B cell (primary cell): ENCODE measurements at regions not wholly inside any gene's neighbourhood (a gene's known extent, or its start where the extent isn't known, plus 50 kb on each side); places are given as distances from the start of the nearest gene placed in this dataset.

ENCODE experiments used
- ATAC-seq: fragments of 200-7000 bp; cut with Tn5 transposase; one replicate; pipeline ENCODE4 v1.10.0; 2021; ENCODE audit warnings: low read depth, mild to moderate bottlenecking, moderate number of reproducible peaks, moderate library complexity
- CTCF ChIA-PET: fragments of 350-600 bp; sonication (Branson Sonifier 250); formaldehyde crosslinking; loops from one replicate; lab custom pipeline; 2021; ENCODE audit warnings: antibody characterized with exemption, inconsistent platforms; lab: Charles Lee
- POLR2A ChIA-PET: fragments of 350-600 bp; sonication (Branson Sonifier 250); formaldehyde crosslinking; loops from one replicate; lab custom pipeline; 2021; ENCODE audit warnings: antibody characterized with exemption; lab: Charles Lee
- DNase-seq: peaks from one replicate; pipeline ENCODE4 v3.0.0; 2013
- H2AFZ ChIP-seq: 2 replicates; pipeline ENCODE4 v1.6.1; 2012; ENCODE audit warnings: mild to moderate bottlenecking, low read depth, low read length; ENCODE audit not compliant: insufficient read depth, poor library complexity, severe bottlenecking
- H3K27ac ChIP-seq, 2 donors: 1 replicate in 1 of 2; 2 replicates in 1 of 2; pipeline ENCODE4 v1.5.1; 2012 to 2013; ENCODE audit warnings: low read length in 2 of 2, mild to moderate bottlenecking in 2 of 2, moderate library complexity in 1 of 2
- H3K27me3 ChIP-seq, 4 experiments: fragments of 200-600 bp in 1 of 4; sonication (generic) in 1 of 4; replicated peaks in 1 of 4; 1 replicate in 2 of 4; 2 replicates in 2 of 4; pipeline versions ENCODE4 v1.6.1 to v1.7.0; 2013 to 2016; ENCODE audit warnings: low read length in 3 of 4, mild to moderate bottlenecking in 2 of 4, mixed read lengths in 1 of 4, moderate library complexity in 1 of 4; ENCODE audit not compliant: insufficient read depth in 4 of 4, control insufficient read depth in 3 of 4; ENCODE audit errors: control extremely low read depth in 1 of 4
- H3K36me3 ChIP-seq, 2 experiments: replicated peaks in 1 of 2; 1 replicate in 1 of 2; 2 replicates in 1 of 2; pipeline versions ENCODE4 v1.6.1 to v1.7.1; 2013; ENCODE audit warnings: low read length in 1 of 2; ENCODE audit not compliant: insufficient read depth in 2 of 2, control insufficient read depth in 1 of 2; ENCODE audit errors: control extremely low read depth in 1 of 2, extremely low read depth in 1 of 2
- H3K4me1 ChIP-seq, 2 donors: fragments of 200-600 bp in 1 of 2; sonication (generic) in 1 of 2; 1 replicate in 1 of 2; 2 replicates in 1 of 2; pipeline versions ENCODE4 v1.5.1 to v1.6.1; 2013 to 2017; ENCODE audit warnings: low read length in 2 of 2; ENCODE audit not compliant: control insufficient read depth in 2 of 2, insufficient read depth in 2 of 2
- H3K4me2 ChIP-seq: replicated peaks from 2 replicates; pipeline ENCODE3; 2012; ENCODE audit warnings: mild to moderate bottlenecking, low read depth, low read length; ENCODE audit not compliant: poor library complexity, severe bottlenecking
- H3K4me3 ChIP-seq, 5 experiments: fragments of 200-600 bp in 1 of 5; sonication (generic) in 1 of 5; 1 replicate in 3 of 5; 2 replicates in 2 of 5; pipeline versions ENCODE4 v1.5.1 to v1.7.0; 2011 to 2016; ENCODE audit warnings: low read length in 4 of 5, mild to moderate bottlenecking in 4 of 5, low read depth in 2 of 5, control low read depth in 1 of 5, moderate library complexity in 1 of 5; ENCODE audit not compliant: insufficient read depth in 1 of 5; ENCODE audit errors: control extremely low read depth in 1 of 5, extremely low read depth in 1 of 5
- H3K79me2 ChIP-seq: fragments of 200-600 bp; sonication (generic); one replicate; pipeline ENCODE4 v1.6.0; 2016; ENCODE audit warnings: low read length; ENCODE audit not compliant: control insufficient read depth, insufficient read depth
- H3K9ac ChIP-seq: fragments of 200-600 bp; sonication (generic); 2 replicates; pipeline ENCODE4 v1.6.1; 2017; ENCODE audit warnings: mild to moderate bottlenecking, low read length, moderate library complexity
- H3K9me3 ChIP-seq, 3 donors: one replicate each; pipeline versions ENCODE4 v1.6.1 to v1.7.1; 2013; ENCODE audit warnings: low read length in 2 of 3; ENCODE audit not compliant: control insufficient read depth in 2 of 3, insufficient read depth in 1 of 3; ENCODE audit errors: control extremely low read depth in 1 of 3
- H4K20me1 ChIP-seq: 2 replicates; pipeline ENCODE4 v1.6.0; 2012; ENCODE audit warnings: mild to moderate bottlenecking, low read length; ENCODE audit not compliant: insufficient read depth, control insufficient read depth, poor library complexity, severe bottlenecking
- H3K27ac Mint-ChIP-seq: one replicate; pipeline ENCODE4 v1.8.0; 2021; ENCODE audit warnings: mixed read lengths
- H3K27me3 Mint-ChIP-seq: one replicate; pipeline ENCODE4 v1.8.0; 2021; ENCODE audit warnings: mixed read lengths
- H3K4me1 Mint-ChIP-seq: one replicate; pipeline ENCODE4 v1.8.0; 2021; ENCODE audit warnings: mixed read lengths
- H3K4me3 Mint-ChIP-seq: one replicate; pipeline ENCODE4 v1.8.0; 2021; ENCODE audit warnings: mixed read lengths
- H3K9me3 Mint-ChIP-seq: one replicate; pipeline ENCODE4 v1.8.0; 2022; ENCODE audit warnings: mixed read lengths; ENCODE audit not compliant: insufficient read depth
- CTCF ChIP-seq: fragments of 200-600 bp; IDR thresholded peaks from one replicate; pipeline ENCODE4 v1.8.0; 2022; ENCODE audit warnings: antibody characterized with exemption, mild to moderate bottlenecking
- EZH2 ChIP-seq: IDR thresholded peaks from 2 replicates; pipeline ENCODE4 v1.6.1; 2012; ENCODE audit warnings: borderline replicate concordance, low read depth, mild to moderate bottlenecking, moderate library complexity, low read length; ENCODE audit not compliant: insufficient read depth, poor library complexity, severe bottlenecking
- WGBS: methylation state at CpG from one replicate; pipeline ENCODE4 v1.1.5; 2013; ENCODE audit warnings: missing lambda C conversion rate; ENCODE audit not compliant: insufficient coverage; 5-methylcytosine and 5-hydroxymethylcytosine counted together
- intact Hi-C: fragments of 100-400 bp; cut with micrococcal nuclease; formaldehyde crosslinking; loops from one replicate; pipeline ENCODE4 v1.10.0; 2022

GRCh38 chr12:88703790-88704189, 123.5 kb upstream of the KITLG start:
- H3K9ac ChIP-seq = no peak overlapping the region
- no CpG with 5 or more reads among the region's 3 CpGs for WGBS
- ChIA-PET POLR2A (no interaction called here), CTCF (no interaction called here)
- no peak for DNase-seq
- intact Hi-C loops = no loop called here
- Mint-ChIP-seq H3K4me1 (no peaks in the 10 kb centered on the region), H3K4me3 (no peak overlapping the region), H3K27me3 (no peaks in the 10 kb centered on the region), H3K9me3 (peaks cover 4% of the 10 kb centered on the region), H3K27ac (no peak overlapping the region)
- no peaks in the 10 kb centered on the region for H3K79me2 ChIP-seq
- ATAC-seq = no peak
- H3K4me1 ChIP-seq = no peaks in the 10 kb centered on the region
- no peaks in the 10 kb centered on the region for H4K20me1 ChIP-seq
- no peak overlapping the region for H3K27ac ChIP-seq
- no peak overlapping the region for H3K4me2 ChIP-seq
- H3K27me3 ChIP-seq = no peaks in the 10 kb centered on the region
- H3K4me3 ChIP-seq = no peak overlapping the region
- H2AFZ ChIP-seq = no peak overlapping the region
- H3K9me3 ChIP-seq = peaks cover 0 to 3% (median 3%) of the 10 kb centered on the region in 3 donors
- TF ChIP-seq EZH2 (no peak), CTCF (no peak)
- H3K36me3 ChIP-seq = no peaks in the 10 kb centered on the region

GRCh38 chr12:88698471-88698870, 118.2 kb upstream of the KITLG start:
- no peaks in the 10 kb centered on the region for H3K36me3 ChIP-seq
- TF ChIP-seq EZH2 (no peak), CTCF (no peak)
- Mint-ChIP-seq H3K4me1 (no peaks in the 10 kb centered on the region), H3K4me3 (no peak overlapping the region), H3K9me3 (peaks cover 5% of the 10 kb centered on the region), H3K27me3 (no peaks in the 10 kb centered on the region), H3K27ac (no peak overlapping the region)
- no peak overlapping the region for H3K9ac ChIP-seq
- H2AFZ ChIP-seq = no peak overlapping the region
- no peak overlapping the region for H3K4me3 ChIP-seq
- DNase-seq = no peak
- H3K4me2 ChIP-seq = no peak overlapping the region
- intact Hi-C loops = no loop called here
- H3K4me1 ChIP-seq = no peaks in the 10 kb centered on the region
- H3K79me2 ChIP-seq = no peaks in the 10 kb centered on the region
- ChIA-PET POLR2A (no interaction called here), CTCF (no interaction called here)
- H4K20me1 ChIP-seq = no peaks in the 10 kb centered on the region
- H3K9me3 ChIP-seq = peaks cover 0 to 10% (median 0%) of the 10 kb centered on the region in 3 donors
- no peak for ATAC-seq
- no peak overlapping the region for H3K27ac ChIP-seq
- H3K27me3 ChIP-seq = no peaks in the 10 kb centered on the region
- WGBS = no CpG with 5 or more reads among the region's 3 CpGs
